ENCODE measurements at regions not wholly inside any gene's neighbourhood (a gene's known extent, or its start where the extent isn't known, plus 50 kb on each side); places are given as distances from the start of the nearest gene placed in this dataset.

GRCh38 chr10:29009464-29009863 is 279.4 kb upstream of the LYZL1 start (continued):
- TF ChIP-seq ZBTB12 (CRISPR knock-in tag; IDR thresholded peaks at IDR 0.05) = no peak
- TF ChIP-seq TFAP4 (CRISPR knock-in tag; IDR thresholded peaks at IDR 0.05; ENCODE audit: borderline replicate concordance) = peak; percentile 30; the same call in 1 of the 2 replicates
- no peak for TF ChIP-seq ZNF324 (CRISPR knock-in tag; IDR thresholded peaks at IDR 0.05)
- TF ChIP-seq GABPB1 (CRISPR knock-in tag; IDR thresholded peaks at IDR 0.05) = no peak
- no peak for TF ChIP-seq ELK1 (CRISPR knock-in tag; IDR thresholded peaks at IDR 0.05)
- TF ChIP-seq MYC (IDR thresholded peaks at IDR 0.05; ENCODE audit: low read depth, low read length) = peak; percentile 65
- TF ChIP-seq MYC (CRISPR knock-in tag; IDR thresholded peaks at IDR 0.05; ENCODE audit: borderline replicate concordance, low read depth) = no peak
- peak; percentile 93 for TF ChIP-seq STAT5A (IDR thresholded peaks at IDR 0.05; ENCODE audit: borderline replicate concordance, low read length)
- TF ChIP-seq LCOR (CRISPR knock-in tag; IDR thresholded peaks at IDR 0.05) = peak; percentile 83
- no peak for TF ChIP-seq ZNF561 (CRISPR knock-in tag; conservative IDR thresholded peaks at IDR 0.05)
- TF ChIP-seq CREB3 (tag; conservative IDR thresholded peaks at IDR 0.05; ENCODE audit: low read depth) = peak; percentile 76
- no peak for TF ChIP-seq TCFL5 (CRISPR knock-in tag; conservative IDR thresholded peaks at IDR 0.05)
- TF ChIP-seq SMAD4 (CRISPR knock-in tag; conservative IDR thresholded peaks at IDR 0.05) = peak; percentile 99
- TF ChIP-seq DDX20 (tag; IDR thresholded peaks at IDR 0.05; ENCODE audit: low read depth) = no peak
- no peak for TF ChIP-seq TBP (optimal IDR thresholded peaks at IDR 0.05; ENCODE audit: low read depth, low read length)
- no peak for TF ChIP-seq ZBTB2 (IDR thresholded peaks at IDR 0.05)
- TF ChIP-seq SRSF1 (IDR thresholded peaks at IDR 0.05; ENCODE audit: low read depth, low read length) = no peak
